IPS-18a (cell line): ENCODE measurements at regions not wholly inside any gene's neighbourhood (a gene's known extent, or its start where the extent isn't known, plus 50 kb on each side); places are given as distances from the start of the nearest gene placed in this dataset.

ENCODE experiments used
- H3K27ac ChIP-seq: one replicate; pipeline ENCODE4 v1.5.1; 2013; ENCODE audit warnings: low read length
- H3K27me3 ChIP-seq: one replicate; pipeline ENCODE4 v1.6.1; 2013; ENCODE audit warnings: mild to moderate bottlenecking, low read length; ENCODE audit not compliant: control insufficient read depth, insufficient read depth
- H3K36me3 ChIP-seq: one replicate; pipeline ENCODE4 v1.6.1; 2013; ENCODE audit warnings: low read depth, low read length; ENCODE audit not compliant: control insufficient read depth
- H3K4me1 ChIP-seq: one replicate; pipeline ENCODE4 v1.6.1; 2013; ENCODE audit warnings: low read depth, low read length; ENCODE audit not compliant: control insufficient read depth
- H3K4me3 ChIP-seq: one replicate; pipeline ENCODE4 v1.5.1; 2013; ENCODE audit warnings: low read length
- H3K9ac ChIP-seq: one replicate; pipeline ENCODE4 v1.6.1; 2013; ENCODE audit warnings: mild to moderate bottlenecking, low read length, moderate library complexity
- H3K9me3 ChIP-seq: one replicate; pipeline ENCODE4 v1.6.1; 2013; ENCODE audit warnings: low read depth, low read length; ENCODE audit not compliant: control insufficient read depth

GRCh38 chr22:48558606-48559402, 1268.9 kb downstream of the BRD1 start:
- Histone ChIP-seq H3K27me3 (no peaks in the 10 kb centered on the region), H3K4me3 (no peak overlapping the region), H3K9ac (no peak overlapping the region), H3K4me1 (no peaks in the 10 kb centered on the region), H3K27ac (no peak overlapping the region), H3K36me3 (no peaks in the 10 kb centered on the region), H3K9me3 (no peaks in the 10 kb centered on the region)

GRCh38 chr22:48558016-48558415, 1269.7 kb downstream of the BRD1 start:
- no peaks in the 10 kb centered on the region for H3K9me3 ChIP-seq
- no peak overlapping the region for H3K9ac ChIP-seq
- no peaks in the 10 kb centered on the region for H3K4me1 ChIP-seq
- H3K4me3 ChIP-seq, result no peak overlapping the region
- H3K36me3 ChIP-seq, result no peaks in the 10 kb centered on the region
- H3K27ac ChIP-seq, result no peak overlapping the region
- H3K27me3 ChIP-seq, result no peaks in the 10 kb centered on the region

- H3K27ac ChIP-seq, result no peak overlapping the region
- no peaks in the 10 kb centered on the region for H3K36me3 ChIP-seq
- H3K9ac ChIP-seq, result no peak overlapping the region
- no peaks in the 10 kb centered on the region for H3K27me3 ChIP-seq
- no peaks in the 10 kb centered on the region for H3K9me3 ChIP-seq
- no peaks in the 10 kb centered on the region for H3K4me1 ChIP-seq
- no peak overlapping the region for H3K4me3 ChIP-seq
Observed at GRCh38 chr22:48557473-48557872, 1270.2 kb downstream of the BRD1 start.

- H3K27me3 ChIP-seq, result no peaks in the 10 kb centered on the region
- no peaks in the 10 kb centered on the region for H3K36me3 ChIP-seq
- H3K9ac ChIP-seq, result no peak overlapping the region
- no peak overlapping the region for H3K4me3 ChIP-seq
- H3K9me3 ChIP-seq, result no peaks in the 10 kb centered on the region
- no peaks in the 10 kb centered on the region for H3K4me1 ChIP-seq
- H3K27ac ChIP-seq, result no peak overlapping the region
Observed at GRCh38 chr22:48556751-48557150, 1270.9 kb downstream of the BRD1 start.

- Histone ChIP-seq H3K4me3 (no peak overlapping the region), H3K9me3 (no peaks in the 10 kb centered on the region), H3K9ac (no peak overlapping the region), H3K27ac (no peak overlapping the region), H3K36me3 (no peaks in the 10 kb centered on the region), H3K27me3 (no peaks in the 10 kb centered on the region), H3K4me1 (no peaks in the 10 kb centered on the region)
Observed at GRCh38 chr22:48556222-48556621, 1271.5 kb downstream of the BRD1 start.

GRCh38 chr22:48555606-48556005, 1272.1 kb downstream of the BRD1 start:
- H3K27me3 ChIP-seq, result no peaks in the 10 kb centered on the region
- H3K9me3 ChIP-seq, result no peaks in the 10 kb centered on the region
- H3K27ac ChIP-seq, result no peak overlapping the region
- no peaks in the 10 kb centered on the region for H3K4me1 ChIP-seq
- H3K36me3 ChIP-seq, result no peaks in the 10 kb centered on the region
- H3K4me3 ChIP-seq, result no peak overlapping the region
- H3K9ac ChIP-seq, result no peak overlapping the region

GRCh38 chr22:48554893-48555572, 1272.6 kb downstream of the BRD1 start:
- Histone ChIP-seq H3K4me1 (no peaks in the 10 kb centered on the region), H3K4me3 (no peak overlapping the region), H3K9ac (no peak overlapping the region), H3K27ac (no peak overlapping the region), H3K9me3 (no peaks in the 10 kb centered on the region), H3K36me3 (no peaks in the 10 kb centered on the region), H3K27me3 (no peaks in the 10 kb centered on the region)

GRCh38 chr22:48553694-48554308, 1273.9 kb downstream of the BRD1 start:
- H3K27ac ChIP-seq, result no peak overlapping the region
- H3K4me3 ChIP-seq, result no peak overlapping the region
- H3K27me3 ChIP-seq, result no peaks in the 10 kb centered on the region
- no peaks in the 10 kb centered on the region for H3K36me3 ChIP-seq
- no peak overlapping the region for H3K9ac ChIP-seq
- H3K4me1 ChIP-seq, result no peaks in the 10 kb centered on the region
- H3K9me3 ChIP-seq, result no peaks in the 10 kb centered on the region

GRCh38 chr22:48553119-48553518, 1274.6 kb downstream of the BRD1 start:
- Histone ChIP-seq H3K9ac (no peak overlapping the region), H3K27me3 (no peaks in the 10 kb centered on the region), H3K4me3 (no peak overlapping the region), H3K27ac (no peak overlapping the region), H3K4me1 (no peaks in the 10 kb centered on the region), H3K36me3 (no peaks in the 10 kb centered on the region), H3K9me3 (no peaks in the 10 kb centered on the region)

- H3K9me3 ChIP-seq, result no peaks in the 10 kb centered on the region
Observed at GRCh38 chr22:48551716-48552268, 1275.9 kb downstream of the BRD1 start.

GRCh38 chr22:48551061-48551460, 1276.6 kb downstream of the BRD1 start:
- Histone ChIP-seq H3K4me3 (no peak overlapping the region), H3K27ac (no peak overlapping the region), H3K36me3 (no peaks in the 10 kb centered on the region), H3K9me3 (no peaks in the 10 kb centered on the region), H3K9ac (no peak overlapping the region), H3K27me3 (no peaks in the 10 kb centered on the region), H3K4me1 (no peaks in the 10 kb centered on the region)

More at GRCh38 chr22:48551716-48552268, 1275.9 kb downstream of the BRD1 start:
- Histone ChIP-seq H3K4me1 (no peaks in the 10 kb centered on the region), H3K27ac (no peak overlapping the region), H3K36me3 (no peaks in the 10 kb centered on the region), H3K4me3 (no peak overlapping the region), H3K27me3 (no peaks in the 10 kb centered on the region), H3K9ac (no peak overlapping the region)
